CD14-positive monocyte (primary cell): ENCODE measurements at regions not wholly inside any gene's neighbourhood (a gene's known extent, or its start where the extent isn't known, plus 50 kb on each side); places are given as distances from the start of the nearest gene placed in this dataset.

ENCODE experiments used
- DNase-seq, 3 donors: peaks; one replicate each; pipeline ENCODE4 v3.0.0-alpha.2; 2011 to 2022
- H2AFZ ChIP-seq: 2 replicates; pipeline ENCODE4 v1.6.0; 2012; ENCODE audit warnings: mild to moderate bottlenecking, low read depth, low read length, inconsistent platforms; ENCODE audit not compliant: insufficient read depth, poor library complexity, severe bottlenecking
- H3K27ac ChIP-seq, 2 donors: 1 replicate in 1 of 2; 2 replicates in 1 of 2; pipeline ENCODE4 v1.5.1; 2012 to 2013; ENCODE audit warnings: low read length in 2 of 2, control low read depth in 1 of 2, inconsistent platforms in 1 of 2, low read depth in 1 of 2, mild to moderate bottlenecking in 1 of 2
- H3K27me3 ChIP-seq, 2 donors: one replicate each; pipeline versions ENCODE4 v1.6.0 to v1.6.1; 2011 to 2013; ENCODE audit warnings: low read length in 2 of 2; ENCODE audit not compliant: control insufficient read depth in 2 of 2, insufficient read depth in 2 of 2
- H3K36me3 ChIP-seq, 2 donors: replicated peaks in 1 of 2; 1 replicate in 1 of 2; 2 replicates in 1 of 2; pipeline versions ENCODE4 v1.5.1 to v1.6.1; 2012 to 2013; ENCODE audit warnings: low read length in 2 of 2, control low read depth in 1 of 2, inconsistent platforms in 1 of 2, mild to moderate bottlenecking in 1 of 2; ENCODE audit not compliant: insufficient read depth in 2 of 2, control insufficient read depth in 1 of 2
- H3K4me1 ChIP-seq, 2 donors: 1 replicate in 1 of 2; 2 replicates in 1 of 2; pipeline versions ENCODE4 v1.5.1 to v1.6.1; 2012 to 2013; ENCODE audit warnings: low read length in 2 of 2, control low read depth in 1 of 2, inconsistent platforms in 1 of 2, mild to moderate bottlenecking in 1 of 2, moderate library complexity in 1 of 2; ENCODE audit not compliant: insufficient read depth in 2 of 2, control insufficient read depth in 1 of 2
- H3K4me2 ChIP-seq: replicated peaks from 2 replicates; pipeline ENCODE3; 2012; ENCODE audit warnings: low read length, moderate library complexity, mild to moderate bottlenecking; ENCODE audit not compliant: poor library complexity, severe bottlenecking; ENCODE audit errors: extremely low read depth
- H3K4me3 ChIP-seq, 3 experiments: fragments of 200-600 bp in 1 of 3; sonication (generic) in 1 of 3; replicated peaks in 1 of 3; 1 replicate in 2 of 3; 2 replicates in 1 of 3; pipeline ENCODE4 v1.5.1; 2011 to 2013; ENCODE audit warnings: low read length in 3 of 3, mild to moderate bottlenecking in 3 of 3, control low read depth in 2 of 3, low read depth in 2 of 3, inconsistent platforms in 1 of 3, moderate library complexity in 1 of 3
- H3K79me2 ChIP-seq: 2 replicates; pipeline ENCODE4 v1.6.0; 2012; ENCODE audit warnings: mild to moderate bottlenecking, control low read depth, inconsistent platforms, low read length, moderate library complexity; ENCODE audit not compliant: insufficient read depth
- H3K9ac ChIP-seq: 2 replicates; pipeline ENCODE4 v1.6.0; 2017; ENCODE audit warnings: low read length, mild to moderate bottlenecking; ENCODE audit not compliant: insufficient read depth, poor library complexity, severe bottlenecking
- H3K9me3 ChIP-seq, 2 donors: replicated peaks in 1 of 2; 1 replicate in 1 of 2; 2 replicates in 1 of 2; pipeline versions ENCODE4 v1.5.1 to v1.6.1; 2012 to 2013; ENCODE audit warnings: low read length in 2 of 2, control low read depth in 1 of 2; ENCODE audit not compliant: control insufficient read depth in 1 of 2, insufficient read depth in 1 of 2
- H4K20me1 ChIP-seq: 2 replicates; pipeline ENCODE4 v1.6.0; 2012; ENCODE audit warnings: mild to moderate bottlenecking, low read length, control low read depth, moderate library complexity; ENCODE audit not compliant: insufficient read depth
- H3K27ac Mint-ChIP-seq, 7 donors: one replicate each; pipeline ENCODE4 v1.8.0; 2020; ENCODE audit warnings: mild to moderate bottlenecking in 7 of 7, mixed read lengths in 7 of 7, moderate library complexity in 6 of 7, inconsistent platforms in 2 of 7
- H3K27me3 Mint-ChIP-seq, 3 donors: one replicate each; pipeline ENCODE4 v1.8.0; 2021 to 2022; ENCODE audit warnings: low read depth in 3 of 3, mild to moderate bottlenecking in 3 of 3, mixed read lengths in 3 of 3, moderate library complexity in 3 of 3, inconsistent platforms in 1 of 3
- H3K36me3 Mint-ChIP-seq, 2 donors: one replicate each; pipeline ENCODE4 v1.8.0; 2020; ENCODE audit warnings: mixed read lengths in 2 of 2, inconsistent platforms in 1 of 2, mild to moderate bottlenecking in 1 of 2
- H3K4me1 Mint-ChIP-seq: one replicate; pipeline ENCODE4 v1.8.0; 2020; ENCODE audit warnings: mild to moderate bottlenecking, mixed read lengths
- H3K4me3 Mint-ChIP-seq, 2 donors: one replicate each; pipeline ENCODE4 v1.8.0; 2020; ENCODE audit warnings: mild to moderate bottlenecking in 2 of 2, mixed read lengths in 2 of 2, moderate library complexity in 1 of 2
- H3K9me3 Mint-ChIP-seq, 7 donors: one replicate each; pipeline ENCODE4 v1.8.0; 2020 to 2022; ENCODE audit warnings: mixed read lengths in 7 of 7, mild to moderate bottlenecking in 6 of 7, moderate library complexity in 6 of 7, inconsistent platforms in 2 of 7
- CTCF ChIP-seq: fragments of 200-600 bp; IDR thresholded peaks from one replicate; pipeline ENCODE4 v1.8.0; 2022; ENCODE audit warnings: antibody characterized with exemption, mild to moderate bottlenecking
- WGBS: methylation state at CpG from one replicate; pipeline ENCODE4 v1.1.5; 2013; ENCODE audit warnings: missing lambda C conversion rate; ENCODE audit not compliant: insufficient coverage; 5-methylcytosine and 5-hydroxymethylcytosine counted together
- intact Hi-C, 2 donors: fragments of 100-400 bp; cut with micrococcal nuclease; formaldehyde crosslinking; loops; one replicate each; pipeline versions ENCODE4 v1.15.0 to v1.15.1; 2023

GRCh38 chr5:113776168-113776567 is 262.7 kb downstream of the YTHDC2 start:
- Histone ChIP-seq H2AFZ (no peak overlapping the region), H3K9ac (no peak overlapping the region), H3K4me1 (no peaks in the 10 kb centered on the region), H3K27ac (no peak overlapping the region), H3K4me2 (no peak overlapping the region), H3K36me3 (no peaks in the 10 kb centered on the region), H3K4me3 (no peak overlapping the region), H3K27me3 (no peaks in the 10 kb centered on the region), H4K20me1 (no peaks in the 10 kb centered on the region), H3K9me3 (peaks cover 0 to 13% of the 10 kb centered on the region in 2 donors), H3K79me2 (no peaks in the 10 kb centered on the region)
- TF ChIP-seq CTCF: no peak
- Mint-ChIP-seq H3K9me3 (peaks cover 0 to 12% (median 4%) of the 10 kb centered on the region in 7 donors), H3K27ac (no peak overlapping the region), H3K4me1 (no peaks in the 10 kb centered on the region), H3K27me3 (peaks cover 0 to 2% (median 0%) of the 10 kb centered on the region in 3 donors), H3K4me3 (no peak overlapping the region), H3K36me3 (no peaks in the 10 kb centered on the region)
- no peak for DNase-seq
- 88% methylated on average over 3 of the region's 5 CpGs for WGBS
- intact Hi-C loops: no loop called here

- no peak overlapping the region for H3K27ac Mint-ChIP-seq
- TF ChIP-seq CTCF: no peak
- Histone ChIP-seq H3K27me3 (no peaks in the 10 kb centered on the region), H3K9me3 (peaks cover 0 to 13% of the 10 kb centered on the region in 2 donors), H3K9ac (no peak overlapping the region), H2AFZ (no peak overlapping the region), H3K27ac (no peak overlapping the region), H3K36me3 (no peaks in the 10 kb centered on the region), H3K4me1 (no peaks in the 10 kb centered on the region), H3K4me2 (no peak overlapping the region), H4K20me1 (no peaks in the 10 kb centered on the region), H3K79me2 (no peaks in the 10 kb centered on the region), H3K4me3 (no peak overlapping the region)
- WGBS: 79% methylated on average over 5 of the region's 5 CpGs
- H3K9me3 Mint-ChIP-seq: peaks cover 0 to 12% (median 4%) of the 10 kb centered on the region in 7 donors
- intact Hi-C loops: no loop called here
- H3K27me3 Mint-ChIP-seq: peaks cover 0 to 2% (median 0%) of the 10 kb centered on the region in 3 donors
- no peak overlapping the region for H3K4me3 Mint-ChIP-seq
- DNase-seq: no peak
- no peaks in the 10 kb centered on the region for H3K4me1 Mint-ChIP-seq
- H3K36me3 Mint-ChIP-seq: no peaks in the 10 kb centered on the region
Observed at GRCh38 chr5:113776832-113777525, 263.5 kb downstream of the YTHDC2 start.
